ENCODE measurements at regions not wholly inside any gene's neighbourhood (a gene's known extent, or its start where the extent isn't known, plus 50 kb on each side); places are given as distances from the start of the nearest gene placed in this dataset.

DNA sequence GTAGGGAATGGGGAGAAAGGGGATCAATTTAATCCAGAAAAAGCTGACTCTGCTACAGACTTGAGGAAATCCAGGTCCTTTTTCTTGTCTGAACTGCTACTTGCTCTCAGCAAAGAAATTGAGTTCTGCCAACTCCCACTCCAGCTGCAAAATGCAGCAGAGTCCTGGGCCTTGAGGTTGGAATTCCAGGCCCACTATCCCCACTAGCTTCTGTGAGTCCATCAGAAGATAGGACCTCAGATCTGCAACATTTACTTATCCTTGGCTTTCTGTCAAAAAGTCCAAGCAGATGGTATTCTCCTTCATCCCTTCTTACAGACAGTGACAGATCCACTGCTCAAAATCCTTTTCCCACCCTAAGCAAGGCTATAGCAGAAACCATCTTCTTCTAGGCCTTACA, 219.2 kb downstream of the ARHGAP12 start:
- no peak for DNase-seq (ENCODE audit: low read depth, low spot score)

DNA sequence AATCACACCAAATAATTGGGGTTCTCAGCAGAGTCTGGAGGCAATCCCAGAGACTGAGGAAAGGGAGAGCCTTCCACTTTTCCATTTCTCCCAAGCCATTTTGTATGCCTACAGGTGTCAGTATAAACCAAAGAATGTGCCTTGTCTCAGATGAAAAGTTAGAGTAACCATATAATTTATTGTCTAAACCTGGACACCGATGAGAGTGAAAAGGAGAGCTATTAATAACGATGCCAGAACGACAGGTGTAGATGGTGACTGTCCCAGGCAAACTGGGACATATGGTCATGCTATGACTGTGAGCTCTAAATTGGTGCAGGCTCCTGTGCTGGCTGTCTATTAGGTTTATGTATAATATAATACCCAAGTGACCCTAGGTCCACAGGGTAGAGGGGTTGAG, 219.6 kb downstream of the ARHGAP12 start:
- no peak for DNase-seq (ENCODE audit: low read depth, low spot score)

DNA sequence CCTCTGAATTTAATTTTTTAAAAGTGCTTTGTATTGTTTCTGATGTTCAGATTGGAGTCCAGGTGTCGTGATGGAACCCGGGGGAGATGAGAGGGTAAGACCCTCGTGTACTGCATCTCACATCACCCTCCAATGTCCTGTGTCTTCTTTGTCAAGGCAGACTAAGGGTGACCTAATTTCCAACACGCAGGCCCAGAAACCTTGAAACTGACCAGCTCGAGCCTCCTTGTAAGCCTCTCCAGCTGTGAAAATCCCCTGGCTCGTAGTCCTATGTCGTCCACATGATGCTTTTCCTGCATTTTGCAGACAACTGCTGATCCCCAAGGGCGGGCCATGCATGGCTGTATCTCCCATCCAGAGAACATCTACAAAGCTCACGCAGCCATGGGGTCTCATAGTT, 220.2 kb downstream of the ARHGAP12 start:
- DNase-seq (ENCODE audit: low read depth, low spot score): no peak

DNA sequence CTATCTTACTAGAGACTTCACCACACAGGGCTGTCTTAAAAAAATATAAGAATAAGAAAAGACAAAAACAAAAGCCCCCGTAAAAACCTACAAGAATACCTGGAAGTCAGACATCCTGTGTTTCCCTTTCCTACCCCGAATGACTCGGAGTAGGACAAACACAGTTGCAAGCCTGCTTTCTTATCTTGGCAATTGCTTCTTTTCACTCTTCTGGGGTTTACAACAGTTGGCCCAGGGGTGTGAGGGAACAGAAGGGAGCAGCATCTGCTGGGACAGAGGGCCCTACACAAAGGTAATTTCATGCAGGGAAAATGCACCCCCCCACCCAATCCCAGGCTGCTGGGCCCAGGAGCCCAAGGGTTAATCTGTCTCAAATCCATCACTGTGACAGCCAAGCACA, 220.6 kb downstream of the ARHGAP12 start:
- no peak for DNase-seq (ENCODE audit: low read depth, low spot score)

DNA sequence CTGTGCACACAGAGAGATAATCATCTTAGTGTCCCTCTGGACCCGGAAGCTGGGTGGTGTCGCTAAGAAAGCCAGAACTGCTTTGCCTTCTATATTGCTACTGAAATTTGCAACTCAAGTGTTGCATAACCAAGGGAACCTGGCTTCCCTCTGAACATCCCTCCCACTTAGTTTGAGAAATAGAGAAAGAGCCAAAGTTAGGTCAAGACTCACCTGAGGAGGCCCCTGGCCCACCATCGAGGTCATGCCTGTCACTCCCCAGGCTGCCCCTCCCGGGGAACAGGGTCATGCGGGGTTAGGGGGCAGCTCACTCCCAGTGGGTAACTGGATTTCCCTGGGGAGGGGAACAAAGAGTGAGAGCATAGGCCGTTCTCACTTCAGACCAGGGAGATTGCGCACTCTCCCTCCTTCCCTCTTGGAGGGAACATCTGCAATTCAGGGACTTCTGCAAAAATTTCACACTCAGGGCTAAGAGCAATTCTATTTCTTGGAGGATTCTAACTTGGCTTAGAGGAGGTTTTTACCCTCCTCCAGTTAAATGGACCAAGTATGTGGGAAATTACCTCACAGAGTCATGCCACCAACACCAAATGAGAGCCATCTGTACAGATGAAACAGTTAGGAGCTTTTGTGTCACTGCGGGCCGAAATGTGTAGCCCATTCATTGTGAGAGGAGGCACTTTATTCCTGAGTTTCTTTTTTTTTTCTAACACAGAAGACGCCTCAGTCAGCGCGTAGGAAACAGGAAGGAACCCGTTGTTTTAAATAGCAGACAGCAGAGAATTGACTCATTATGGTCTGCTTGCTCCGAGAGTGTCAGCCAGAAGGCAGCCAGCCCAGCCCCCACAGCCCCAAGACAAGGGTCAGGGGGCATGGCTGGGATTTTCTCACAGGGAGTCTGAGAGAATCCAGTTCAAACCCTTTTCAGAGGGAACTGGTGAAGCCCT, 221.3 kb downstream of the ARHGAP12 start:
- DNase-seq (ENCODE audit: low read depth, low spot score): peak; percentile 62

DNA sequence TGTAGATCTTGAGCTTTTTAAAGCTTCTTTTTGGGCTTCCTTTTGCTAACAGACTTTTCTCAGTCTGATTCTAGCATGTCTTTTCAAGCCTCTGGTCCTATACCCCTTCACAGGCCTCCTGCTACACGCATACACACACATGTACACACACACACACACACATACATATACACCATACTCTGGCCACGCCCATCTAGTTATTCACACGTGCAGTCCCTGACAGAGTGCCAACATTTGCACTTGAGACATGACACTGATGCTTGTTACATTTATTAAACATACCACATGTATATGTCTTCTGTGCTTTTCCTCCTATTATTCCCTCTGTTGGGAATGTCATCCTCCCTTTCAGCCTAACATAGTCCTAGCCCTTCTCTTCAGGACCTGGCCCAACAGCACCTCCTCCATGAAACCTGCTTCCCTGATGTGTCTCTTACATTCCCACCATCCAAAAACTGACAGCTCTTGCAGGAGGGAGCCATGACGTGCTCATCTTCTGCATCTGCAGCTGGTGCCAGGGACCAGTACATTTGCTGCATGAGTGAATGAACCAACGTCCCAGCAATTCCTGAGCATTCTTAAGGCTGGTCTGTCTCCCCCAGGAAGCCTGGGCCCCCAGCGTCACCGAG, 222.1 kb downstream of the ARHGAP12 start:
- DNase-seq (ENCODE audit: low read depth, low spot score): no peak

DNA sequence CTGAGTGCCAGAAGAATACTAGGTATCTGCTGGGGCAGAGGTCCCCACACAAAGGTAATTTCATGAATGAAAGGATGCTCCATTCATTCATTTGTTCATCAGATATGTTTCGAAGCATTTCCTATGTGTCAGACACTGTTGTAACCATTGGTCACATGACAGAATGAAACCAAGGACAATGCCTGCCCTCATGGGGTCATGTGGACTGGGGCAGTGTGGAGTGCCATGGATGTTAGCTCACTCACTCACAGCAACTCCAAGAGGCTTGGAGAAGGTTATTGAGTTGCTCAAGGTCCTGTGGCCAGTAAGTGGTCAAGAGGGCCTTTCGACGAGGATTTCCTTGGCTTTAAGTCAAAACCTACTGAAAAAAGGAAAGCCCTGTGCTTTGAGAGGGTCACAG, 223.5 kb downstream of the ARHGAP12 start:
- no peak for DNase-seq (ENCODE audit: low read depth, low spot score)

DNA sequence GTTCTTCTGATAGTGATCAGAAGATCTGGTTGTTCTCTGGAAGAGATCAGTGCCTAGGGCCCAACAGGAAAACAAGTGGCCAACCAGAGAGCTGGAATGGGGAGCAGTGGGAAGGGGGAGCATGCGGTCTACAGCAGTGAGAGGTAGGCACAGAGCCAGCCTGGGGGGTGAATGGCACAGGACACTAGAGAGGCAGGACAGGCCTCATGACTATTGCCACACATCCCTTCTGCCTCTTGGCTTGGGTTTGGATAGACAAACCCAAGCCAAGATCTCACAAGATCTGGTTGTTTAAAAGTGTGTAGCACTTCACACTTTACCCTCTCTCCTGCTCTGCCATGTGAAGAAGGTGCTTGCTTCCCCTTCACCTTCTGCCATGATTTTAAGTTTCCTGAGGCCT, 224.4 kb downstream of the ARHGAP12 start:
- DNase-seq (ENCODE audit: low read depth, low spot score): no peak

DNA sequence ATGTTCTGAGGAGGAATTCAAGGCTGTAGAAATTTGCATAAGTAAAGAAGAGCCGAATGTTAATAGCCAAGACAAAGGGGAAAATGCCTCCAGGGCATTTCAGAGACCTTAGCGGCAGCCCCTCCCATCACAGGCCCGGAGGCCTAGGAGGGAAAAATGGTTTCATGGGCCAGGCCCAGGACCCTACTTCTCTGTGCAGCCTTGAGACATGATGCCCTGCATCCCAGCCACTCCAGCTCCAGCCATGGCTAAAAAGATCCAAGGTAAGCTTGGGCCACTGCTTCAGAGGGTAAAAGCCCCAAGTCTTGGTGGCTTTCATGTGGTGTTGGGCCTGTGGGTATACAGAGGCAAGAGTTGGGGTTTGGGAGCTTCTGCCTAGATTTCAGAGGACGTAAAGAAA, 225.7 kb downstream of the ARHGAP12 start:
- no peak for DNase-seq (ENCODE audit: low read depth, low spot score)

DNA sequence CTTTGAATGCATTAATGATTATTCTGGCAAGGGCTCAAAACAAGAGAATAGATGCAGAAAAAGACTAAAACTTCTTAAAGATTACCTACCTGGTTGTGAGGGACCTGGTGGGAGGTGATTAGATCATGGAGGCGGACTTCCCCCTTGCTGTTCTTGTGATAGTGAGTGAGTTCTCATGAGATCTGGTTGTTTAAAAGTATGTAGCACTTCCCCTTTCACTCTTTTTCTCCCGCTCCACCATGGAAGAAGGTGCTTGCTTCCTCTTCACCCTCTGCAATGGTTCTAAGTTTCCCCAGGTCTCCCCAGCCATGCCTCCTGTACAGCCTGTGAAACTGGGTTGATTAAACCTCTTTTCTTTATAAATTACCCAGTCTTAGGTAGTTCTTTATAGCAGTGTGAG, 226.6 kb downstream of the ARHGAP12 start:
- DNase-seq (ENCODE audit: low read depth, low spot score): no peak

DNA sequence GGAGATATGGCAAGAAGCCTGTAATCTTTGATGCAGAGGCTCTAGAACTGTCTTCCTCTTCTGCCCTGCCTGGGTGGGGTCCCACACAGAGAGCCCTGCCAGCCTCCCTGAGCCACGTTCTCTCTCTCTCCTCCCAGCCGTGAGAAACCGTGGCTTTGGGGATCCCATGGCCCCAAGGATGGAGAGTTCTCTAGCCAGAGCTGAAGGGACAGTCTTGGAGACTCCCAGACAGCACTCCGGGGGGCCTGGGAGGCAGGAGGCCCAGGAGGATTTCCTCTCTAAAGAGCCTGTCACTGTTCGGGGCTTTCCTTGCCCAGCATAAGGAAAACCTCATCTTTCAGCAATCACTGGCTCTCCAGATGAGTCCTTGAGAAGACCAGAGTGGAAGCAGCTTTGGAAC, 227.1 kb downstream of the ARHGAP12 start:
- DNase-seq (ENCODE audit: low read depth, low spot score): no peak

DNA sequence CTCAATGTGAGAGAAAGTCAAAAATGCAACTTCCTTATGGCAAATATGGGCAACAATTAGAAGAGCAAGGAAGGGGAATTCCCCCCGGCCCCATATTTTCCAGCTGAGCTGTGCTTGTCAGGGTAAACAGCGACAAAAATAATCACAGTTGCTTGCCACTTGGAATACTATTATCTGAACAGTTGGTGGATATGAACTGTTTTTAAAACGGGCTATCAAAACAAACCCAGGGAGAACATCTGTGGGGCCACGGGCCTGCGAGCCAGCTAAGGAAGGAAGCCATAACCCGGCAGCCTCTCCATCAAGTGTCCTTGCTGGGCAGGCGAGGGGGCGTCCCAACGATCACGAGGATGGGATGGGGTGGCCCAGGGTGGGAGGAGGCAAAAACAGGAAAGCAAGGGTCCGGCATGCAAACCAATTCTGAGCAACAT, 228.4 kb downstream of the ARHGAP12 start:
- DNase-seq (ENCODE audit: low read depth, low spot score): no peak

DNA sequence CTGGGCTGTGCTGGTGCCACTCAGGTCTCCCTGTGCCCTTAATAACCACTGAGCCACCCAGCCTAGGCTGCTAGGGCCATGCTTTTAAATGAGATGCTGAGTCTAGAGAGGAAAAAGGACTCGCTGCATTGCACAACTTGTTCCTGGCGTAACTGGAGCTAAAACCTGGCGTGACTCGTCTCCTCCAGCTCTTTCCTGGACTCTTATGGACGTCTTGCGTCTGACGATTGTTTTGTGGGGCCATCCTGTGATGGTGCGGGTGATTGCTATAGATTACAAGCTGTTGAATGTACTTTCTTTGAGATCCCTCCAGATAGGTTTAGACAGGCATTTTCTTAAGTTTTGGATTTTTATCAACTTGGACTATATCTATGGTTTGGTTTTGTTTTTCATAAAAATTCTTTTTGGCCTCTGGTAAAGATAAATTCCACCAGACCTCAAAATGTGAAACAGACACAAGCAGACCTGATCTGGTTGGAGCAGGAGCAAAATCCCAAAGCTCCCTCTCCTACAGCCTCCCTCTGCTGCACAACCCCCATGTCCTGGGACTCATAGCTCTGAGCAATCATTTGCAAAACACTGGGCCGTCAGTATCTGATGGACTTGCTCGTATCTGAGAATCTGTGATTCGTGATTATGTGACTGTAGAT, 230.3 kb downstream of the ARHGAP12 start:
- no peak for DNase-seq (ENCODE audit: low read depth, low spot score)

DNA sequence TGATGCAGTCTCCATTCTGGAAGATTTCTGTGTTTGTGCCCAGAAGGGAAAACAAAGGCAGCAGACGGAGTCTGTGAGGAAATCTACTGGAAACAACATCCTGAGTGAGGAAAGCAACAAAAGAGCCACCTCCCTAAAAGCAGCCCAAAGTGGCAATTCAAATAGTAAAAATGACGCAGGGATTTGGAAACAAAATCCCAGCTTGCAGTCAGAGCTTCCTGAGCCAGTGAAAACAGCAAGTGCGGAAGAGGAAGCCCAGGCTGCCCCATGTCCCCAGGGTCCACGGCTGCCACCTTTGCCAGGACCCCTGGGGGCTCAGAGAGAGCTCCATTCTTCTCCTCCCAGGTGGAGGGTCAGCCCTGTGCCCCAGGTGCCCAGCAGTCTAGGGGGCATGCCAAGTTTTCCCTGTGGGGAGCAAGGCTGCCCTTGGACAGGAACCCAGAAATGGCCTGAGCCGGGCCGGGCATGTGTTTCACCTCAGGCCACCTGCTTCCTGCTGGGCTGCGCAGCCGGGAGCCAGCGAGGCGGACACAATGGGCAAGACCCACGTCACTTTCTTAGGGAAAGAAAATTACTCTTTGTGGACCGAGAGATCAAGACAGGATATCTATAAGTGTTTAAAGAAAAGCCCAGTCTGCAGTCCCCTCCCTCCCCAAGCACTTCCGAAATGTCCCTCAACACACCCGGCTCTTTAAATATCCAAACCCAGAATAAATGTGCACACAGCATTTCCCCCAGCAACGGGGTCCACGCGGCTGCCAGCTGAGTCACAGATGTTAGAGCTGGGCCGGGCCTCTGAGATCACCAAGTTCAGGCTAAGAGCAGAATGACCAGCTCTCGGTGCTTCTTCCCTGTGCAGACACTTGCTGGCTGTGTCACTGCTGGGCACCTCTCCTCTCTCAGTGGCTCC, 231.1 kb downstream of the ARHGAP12 start:
- DNase-seq (ENCODE audit: low read depth, low spot score): peak; percentile 76

DNA sequence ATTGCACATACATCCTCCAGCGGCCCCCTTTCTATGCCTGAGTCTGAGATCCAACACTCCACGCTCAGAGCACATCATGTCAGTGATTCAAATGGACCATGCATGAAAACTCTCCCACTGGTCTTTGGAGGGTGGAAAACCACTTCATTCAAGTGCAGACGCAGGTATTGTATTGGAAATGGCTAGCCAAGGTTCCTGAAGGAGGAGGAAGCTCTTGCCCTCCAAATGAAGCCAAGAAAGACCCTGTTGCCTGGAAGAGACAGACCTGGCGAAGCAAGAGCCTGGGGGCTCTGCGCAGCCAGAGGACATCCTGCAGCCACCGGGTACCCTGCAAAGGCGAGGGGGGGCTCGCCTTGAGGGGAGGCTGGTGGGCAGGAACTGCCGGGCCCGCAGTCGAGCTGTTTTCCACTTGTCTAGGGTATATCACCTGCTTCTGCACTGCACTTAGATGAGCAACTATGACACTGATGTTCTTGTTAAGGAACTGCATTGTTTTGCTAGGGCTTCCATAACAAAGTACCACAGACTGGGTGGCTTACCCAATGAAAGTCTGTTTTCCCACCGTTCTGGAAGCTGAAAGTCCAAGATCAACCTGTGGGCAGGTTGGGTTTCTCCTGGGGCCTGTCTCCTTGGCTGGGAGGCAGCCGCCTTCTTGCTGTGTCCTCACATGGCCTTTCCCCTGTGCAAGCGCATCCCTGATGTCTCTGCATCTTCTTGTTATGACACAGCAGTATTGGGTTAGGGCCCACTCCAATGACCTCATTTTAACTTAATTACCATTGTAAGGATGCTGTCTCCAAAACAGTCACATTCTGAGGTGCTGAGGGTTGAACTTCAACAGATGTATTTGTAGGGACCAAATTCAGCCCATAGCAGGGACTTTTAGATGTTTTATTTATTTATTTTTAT, 233.4 kb downstream of the ARHGAP12 start:
- DNase-seq (ENCODE audit: low read depth, low spot score): no peak

DNA sequence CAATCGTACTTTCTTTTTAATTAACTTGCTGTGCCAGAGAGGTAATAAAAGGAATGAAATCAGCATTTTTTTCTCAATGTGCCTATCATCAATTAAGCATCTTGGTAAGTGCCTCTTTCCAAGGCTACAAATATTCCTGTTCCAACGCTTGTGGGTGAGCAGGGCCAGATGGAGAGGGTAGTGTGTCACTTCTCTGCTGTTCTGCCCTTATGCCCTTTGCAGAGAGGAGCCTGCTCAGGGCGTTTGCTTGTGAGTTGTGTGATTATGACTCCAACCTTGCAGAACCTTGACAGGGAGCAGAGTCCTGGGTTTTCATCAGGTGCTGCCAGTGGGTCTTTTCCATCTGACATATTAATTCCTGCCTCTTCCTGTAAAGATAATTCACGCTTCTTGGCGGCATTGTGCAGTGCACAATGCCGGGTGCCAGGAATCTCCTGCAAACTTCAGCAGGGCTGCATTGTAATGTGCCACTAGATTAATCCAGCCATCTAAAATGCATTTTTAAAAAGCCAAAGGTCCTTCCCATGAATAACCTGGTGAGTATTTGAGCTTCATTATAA, 234.4 kb downstream of the ARHGAP12 start:
- DNase-seq (ENCODE audit: low read depth, low spot score): no peak

DNA sequence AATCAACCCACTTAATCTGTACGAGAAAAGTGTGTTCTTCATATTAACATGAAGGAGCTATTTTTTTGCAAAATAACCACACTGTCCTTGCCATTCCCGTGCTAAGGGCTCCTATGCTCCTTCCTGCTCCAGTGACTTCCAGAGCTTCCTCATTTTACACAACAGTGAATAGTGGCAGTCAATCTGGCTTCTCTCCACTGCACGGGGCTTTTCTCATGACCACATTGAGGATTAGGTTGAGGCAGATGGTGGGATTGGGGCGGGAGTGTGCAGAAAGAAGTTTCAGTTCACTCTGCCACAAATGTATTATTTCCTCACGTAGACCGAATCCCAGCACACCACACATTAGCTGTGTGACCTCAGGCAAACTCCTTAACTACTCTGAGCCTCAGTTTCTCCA, 235.1 kb downstream of the ARHGAP12 start:
- no peak for DNase-seq (ENCODE audit: low read depth, low spot score)

DNA sequence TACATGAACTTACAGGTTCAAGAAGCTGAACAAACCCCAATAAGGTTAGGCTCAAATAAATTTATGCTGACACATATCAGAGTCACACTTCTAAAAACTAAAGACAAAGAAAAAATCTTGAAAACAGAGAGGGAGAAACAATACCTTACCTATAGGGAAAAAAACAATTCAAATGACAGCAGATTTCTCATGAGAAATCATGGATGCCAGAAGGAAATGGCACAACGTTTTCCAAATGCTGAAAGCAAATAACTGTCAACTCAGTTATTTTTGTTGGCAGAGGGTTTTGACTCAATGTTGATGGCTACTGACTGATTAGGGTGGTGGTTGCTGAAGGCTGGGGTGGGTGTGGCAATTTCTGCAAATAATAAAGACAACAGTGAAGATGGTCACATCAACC, 239.4 kb downstream of the ARHGAP12 start:
- DNase-seq (ENCODE audit: low read depth, low spot score): no peak

DNA sequence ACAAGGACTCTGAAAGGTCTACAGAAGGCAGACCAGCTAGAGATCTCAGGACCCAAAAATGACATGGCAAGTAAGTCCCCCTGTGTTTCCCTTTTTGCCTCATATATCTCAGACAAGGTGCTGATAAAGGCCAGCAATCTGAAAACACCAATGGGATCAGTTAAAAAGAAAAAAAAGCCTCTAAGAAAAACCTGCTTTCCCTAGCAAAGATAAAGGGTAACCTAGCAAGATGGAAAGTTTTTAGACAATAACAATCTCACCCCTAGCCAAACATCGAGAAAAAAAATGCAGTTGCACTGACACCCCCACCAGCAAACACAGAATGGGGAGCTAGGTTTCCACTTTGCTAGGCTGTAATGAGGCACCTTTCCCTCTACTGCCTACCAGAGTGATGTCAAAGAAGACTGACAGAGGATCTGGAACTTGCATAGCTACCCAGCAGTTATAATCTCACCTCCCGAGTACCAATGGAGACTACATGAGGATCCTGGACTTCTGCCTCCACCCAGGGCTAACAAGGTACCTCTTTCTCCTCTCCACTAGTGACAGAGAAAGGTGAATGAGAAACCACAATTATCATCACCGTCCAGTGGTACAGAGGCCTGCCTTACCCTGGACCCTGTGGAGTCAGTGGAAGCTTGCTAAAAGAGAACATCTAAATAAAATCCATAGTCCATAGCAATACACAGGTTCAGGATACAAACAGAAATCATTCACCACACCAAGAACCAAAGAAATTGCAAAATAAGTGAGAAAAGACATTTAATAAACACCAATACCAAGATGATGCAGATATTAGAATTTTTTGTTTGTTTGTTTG, 240.8 kb downstream of the ARHGAP12 start:
- no peak for DNase-seq (ENCODE audit: low read depth, low spot score)
